ENCODE measurements at regions not wholly inside any gene's neighbourhood (a gene's known extent, or its start where the extent isn't known, plus 50 kb on each side); places are given as distances from the start of the nearest gene placed in this dataset.
A peak's percentile ranks its signal among the peaks of the same experiment; 100 is the strongest.

GRCh38 chr16:85394456-85395206, 218.5 kb upstream of the GSE1 start:
- no peak for DNase-seq

GRCh38 chr16:85395207-85395912, 217.8 kb upstream of the GSE1 start:
- DNase-seq = peak; percentile 81

- DNase-seq = no peak
These were observed 216.9 kb upstream of the GSE1 start for GRCh38 chr16:85395913-85396878.

GRCh38 chr16:85396879-85397871, 215.9 kb upstream of the GSE1 start:
- DNase-seq = no peak

GRCh38 chr16:85398050-85398451, 215.1 kb upstream of the GSE1 start:
- DNase-seq = no peak

- no peak for DNase-seq
These were observed 214.2 kb upstream of the GSE1 start for GRCh38 chr16:85398688-85399582.

- DNase-seq = no peak
These were observed 213.4 kb upstream of the GSE1 start for GRCh38 chr16:85399583-85400284.

GRCh38 chr16:85400305-85401205, 212.6 kb upstream of the GSE1 start:
- no peak for DNase-seq

GRCh38 chr16:85401370-85401916, 211.7 kb upstream of the GSE1 start:
- DNase-seq = no peak

- no peak for DNase-seq
These were observed 211.0 kb upstream of the GSE1 start for GRCh38 chr16:85401917-85402766.

GRCh38 chr16:85402910-85403692, 210.0 kb upstream of the GSE1 start:
- DNase-seq = no peak

GRCh38 chr16:85403693-85404092, 209.4 kb upstream of the GSE1 start:
- DNase-seq = no peak

- no peak for DNase-seq
These were observed 200.1 kb upstream of the GSE1 start for GRCh38 chr16:85412911-85413520.

GRCh38 chr16:85413691-85414663, 199.1 kb upstream of the GSE1 start:
- no peak for DNase-seq

All from femur (tissue), 1 donor.